Osteoblast (primary cell): ENCODE measurements at regions not wholly inside any gene's neighbourhood (a gene's known extent, or its start where the extent isn't known, plus 50 kb on each side); places are given as distances from the start of the nearest gene placed in this dataset.

Source experiments
- DNase-seq: peaks from one replicate; pipeline ENCODE4 v3.0.0; 2011; ENCODE audit warnings: low spot score, mixed read lengths; ENCODE audit not compliant: insufficient read length; ENCODE audit errors: missing footprints
- H2AFZ ChIP-seq: 2 replicates; pipeline ENCODE4 v1.6.0; 2011; ENCODE audit warnings: mild to moderate bottlenecking, low read length
- H3K27ac ChIP-seq: 2 replicates; pipeline ENCODE4 v1.5.1; 2011; ENCODE audit warnings: mild to moderate bottlenecking, low read depth, low read length, moderate library complexity
- H3K27me3 ChIP-seq: 2 replicates; pipeline ENCODE4 v1.6.0; 2012; ENCODE audit warnings: mild to moderate bottlenecking, control low read depth, inconsistent platforms, low read length, moderate library complexity; ENCODE audit not compliant: insufficient read depth
- H3K36me3 ChIP-seq: 2 replicates; pipeline ENCODE4 v1.5.1; 2011; ENCODE audit warnings: mild to moderate bottlenecking, low read length, control low read depth, moderate library complexity; ENCODE audit not compliant: insufficient read depth
- H3K4me1 ChIP-seq: 2 replicates; pipeline ENCODE4 v1.5.1; 2011; ENCODE audit warnings: mild to moderate bottlenecking, low read length, control low read depth, moderate library complexity; ENCODE audit not compliant: insufficient read depth
- H3K4me2 ChIP-seq: 2 replicates; pipeline ENCODE4 v1.6.0; 2011; ENCODE audit warnings: mild to moderate bottlenecking, low read length; ENCODE audit not compliant: insufficient read depth
- H3K4me3 ChIP-seq: fragments of 200-600 bp; sonication (generic); 3 replicates; pipeline ENCODE4 v1.5.1; 2012; ENCODE audit warnings: mild to moderate bottlenecking, low read length, inconsistent platforms; ENCODE audit not compliant: insufficient read depth
- H3K79me2 ChIP-seq: 2 replicates; pipeline ENCODE4 v1.6.0; 2012; ENCODE audit warnings: mild to moderate bottlenecking, low read length, control low read depth, inconsistent platforms; ENCODE audit not compliant: insufficient read depth
- H3K9me3 ChIP-seq: 2 replicates; pipeline ENCODE4 v1.5.1; 2011; ENCODE audit warnings: low read depth, low read length, control low read depth
- H4K20me1 ChIP-seq: 2 replicates; pipeline ENCODE4 v1.6.0; 2012; ENCODE audit warnings: mild to moderate bottlenecking, low read length, control low read depth; ENCODE audit not compliant: insufficient read depth
- TF ChIP-seq, protein P1 (sequence below): IDR thresholded peaks from 2 replicates; pipeline ENCODE4 v1.5.1; 2011; ENCODE audit warnings: mild to moderate bottlenecking, low read depth, low read length, moderate library complexity; ENCODE audit errors: extremely low read depth

GRCh38 chr7:119343289-119343688 is 929.7 kb upstream of the KCND2 start:
- no peaks in the 10 kb centered on the region for H3K27me3 ChIP-seq

GRCh38 chr7:119344466-119344865 is 928.5 kb upstream of the KCND2 start:
- Histone ChIP-seq H3K4me3 (no peak overlapping the region), H3K79me2 (no peaks in the 10 kb centered on the region), H3K9me3 (peaks cover 2% of the 10 kb centered on the region), H3K4me1 (no peaks in the 10 kb centered on the region), H4K20me1 (no peaks in the 10 kb centered on the region), H3K4me2 (no peak overlapping the region), H3K36me3 (no peaks in the 10 kb centered on the region), H3K27me3 (no peaks in the 10 kb centered on the region), H3K27ac (no peak overlapping the region), H2AFZ (no peak overlapping the region)
- no peak for DNase-seq
- TF ChIP-seq, protein P1, sequence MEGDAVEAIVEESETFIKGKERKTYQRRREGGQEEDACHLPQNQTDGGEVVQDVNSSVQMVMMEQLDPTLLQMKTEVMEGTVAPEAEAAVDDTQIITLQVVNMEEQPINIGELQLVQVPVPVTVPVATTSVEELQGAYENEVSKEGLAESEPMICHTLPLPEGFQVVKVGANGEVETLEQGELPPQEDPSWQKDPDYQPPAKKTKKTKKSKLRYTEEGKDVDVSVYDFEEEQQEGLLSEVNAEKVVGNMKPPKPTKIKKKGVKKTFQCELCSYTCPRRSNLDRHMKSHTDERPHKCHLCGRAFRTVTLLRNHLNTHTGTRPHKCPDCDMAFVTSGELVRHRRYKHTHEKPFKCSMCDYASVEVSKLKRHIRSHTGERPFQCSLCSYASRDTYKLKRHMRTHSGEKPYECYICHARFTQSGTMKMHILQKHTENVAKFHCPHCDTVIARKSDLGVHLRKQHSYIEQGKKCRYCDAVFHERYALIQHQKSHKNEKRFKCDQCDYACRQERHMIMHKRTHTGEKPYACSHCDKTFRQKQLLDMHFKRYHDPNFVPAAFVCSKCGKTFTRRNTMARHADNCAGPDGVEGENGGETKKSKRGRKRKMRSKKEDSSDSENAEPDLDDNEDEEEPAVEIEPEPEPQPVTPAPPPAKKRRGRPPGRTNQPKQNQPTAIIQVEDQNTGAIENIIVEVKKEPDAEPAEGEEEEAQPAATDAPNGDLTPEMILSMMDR: no peak

More at GRCh38 chr7:119343289-119343688, 929.7 kb upstream of the KCND2 start:
- no peak overlapping the region for H3K27ac ChIP-seq
- H3K4me1 ChIP-seq: no peaks in the 10 kb centered on the region
- no peaks in the 10 kb centered on the region for H3K36me3 ChIP-seq
- no peaks in the 10 kb centered on the region for H4K20me1 ChIP-seq
- no peak overlapping the region for H3K4me3 ChIP-seq
- H3K79me2 ChIP-seq: no peaks in the 10 kb centered on the region
- H3K9me3 ChIP-seq: no peaks in the 10 kb centered on the region
- no peak for DNase-seq
- H2AFZ ChIP-seq: no peak overlapping the region
- H3K4me2 ChIP-seq: no peak overlapping the region
- TF ChIP-seq, protein P1: no peak

DNA sequence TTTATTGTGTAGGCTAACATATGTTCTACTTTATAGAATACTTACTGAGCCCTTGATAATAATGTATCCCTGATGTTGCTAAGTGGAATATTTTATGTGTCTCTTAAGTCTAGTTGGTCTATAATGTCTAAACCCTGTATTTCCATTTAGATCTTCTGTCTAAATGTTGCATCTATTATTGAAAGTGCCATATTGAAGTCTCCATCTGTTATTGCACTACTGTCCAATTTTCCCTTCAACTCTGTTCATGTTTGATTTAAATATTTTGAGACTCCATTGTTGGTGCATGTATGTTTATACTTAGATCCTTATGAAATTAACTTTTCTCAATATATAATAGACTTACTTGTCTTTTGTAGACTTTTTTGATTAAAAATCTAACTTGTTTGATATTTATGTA is 924.5 kb upstream of the KCND2 start:
- Histone ChIP-seq H2AFZ (no peak overlapping the region), H3K27me3 (no peaks in the 10 kb centered on the region), H3K9me3 (peaks cover 4% of the 10 kb centered on the region), H3K79me2 (no peaks in the 10 kb centered on the region), H3K4me3 (no peak overlapping the region), H3K27ac (no peak overlapping the region), H3K36me3 (no peaks in the 10 kb centered on the region), H3K4me1 (no peaks in the 10 kb centered on the region), H3K4me2 (no peak overlapping the region), H4K20me1 (no peaks in the 10 kb centered on the region)
- TF ChIP-seq, protein P1: no peak
- no peak for DNase-seq

DNA sequence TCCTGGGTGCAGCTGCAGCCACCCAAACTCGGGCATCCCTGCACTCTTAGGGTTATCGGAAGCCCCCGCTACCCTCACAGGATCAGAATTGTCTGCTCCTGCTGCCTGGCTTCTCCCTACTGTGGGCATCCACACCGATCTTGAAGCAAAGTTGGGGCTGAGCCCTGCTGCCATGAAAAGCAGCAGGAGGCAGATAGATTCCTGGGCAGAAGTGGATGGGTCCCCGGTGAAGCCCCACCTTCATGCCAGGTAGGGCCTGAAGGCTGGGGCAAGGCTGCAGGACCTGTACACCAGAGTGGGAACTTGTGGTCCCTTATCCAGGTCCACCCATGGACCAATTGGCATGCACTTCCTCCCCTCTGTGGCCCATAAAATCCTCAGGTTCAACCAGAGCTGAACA is 922.6 kb upstream of the KCND2 start:
- Histone ChIP-seq H3K4me3 (no peak overlapping the region), H3K4me1 (no peaks in the 10 kb centered on the region), H3K4me2 (no peak overlapping the region), H2AFZ (no peak overlapping the region), H3K36me3 (no peaks in the 10 kb centered on the region), H3K27ac (no peak overlapping the region), H4K20me1 (no peaks in the 10 kb centered on the region), H3K27me3 (no peaks in the 10 kb centered on the region), H3K9me3 (peaks cover 4% of the 10 kb centered on the region), H3K79me2 (no peaks in the 10 kb centered on the region)
- DNase-seq: no peak
- TF ChIP-seq, protein P1: no peak
